GM12874 (cell line): ENCODE measurements at regions not wholly inside any gene's neighbourhood (a gene's known extent, or its start where the extent isn't known, plus 50 kb on each side); places are given as distances from the start of the nearest gene placed in this dataset.

Experiments
- CTCF ChIP-seq: IDR thresholded peaks from 2 replicates; pipeline ENCODE4 v1.5.1; 2011; ENCODE audit warnings: low read depth, mild to moderate bottlenecking, control low read depth, low read length, moderate library complexity; ENCODE audit not compliant: insufficient read depth

- TF ChIP-seq CTCF: no peak
Observed at GRCh38 chr17:56690441-56691291, 97.2 kb downstream of the NOG start.

GRCh38 chr17:56694825-56695224 is 101.3 kb downstream of the NOG start:
- TF ChIP-seq CTCF: no peak

GRCh38 chr17:56697190-56697589 is 103.7 kb downstream of the NOG start:
- TF ChIP-seq CTCF: no peak

GRCh38 chr17:56699186-56699894 is 105.8 kb downstream of the NOG start:
- no peak for TF ChIP-seq CTCF

GRCh38 chr17:56700919-56701420 is 107.5 kb downstream of the NOG start:
- no peak for TF ChIP-seq CTCF

- no peak for TF ChIP-seq CTCF
Observed at GRCh38 chr17:56707312-56708219, 114.1 kb downstream of the NOG start.

GRCh38 chr17:56708220-56708558 is 114.7 kb downstream of the NOG start:
- no peak for TF ChIP-seq CTCF
